Calu3 (cell line): ENCODE measurements at regions not wholly inside any gene's neighbourhood (a gene's known extent, or its start where the extent isn't known, plus 50 kb on each side); places are given as distances from the start of the nearest gene placed in this dataset.

ENCODE experiments used
- BruUV-seq: library from RNA; stranded (reverse); fragments of 400-500 nt; replicated peaks from 2 replicates; lab custom pipeline; 2021; lab: Mats Ljungman, UMichigan
- CTCF ChIA-PET: fragments of 300-600 bp; sonication (Branson Sonifier 250); formaldehyde crosslinking; loops from one replicate; lab custom pipeline; 2022; ENCODE audit warnings: antibody characterized with exemption; lab: Charles Lee
- DNase-seq: peaks from one replicate; pipeline ENCODE4 v3.0.0; 2022
- H3K27ac Mint-ChIP-seq: one replicate; pipeline ENCODE4 v1.8.0; 2022; ENCODE audit warnings: mixed read lengths; ENCODE audit not compliant: unreplicated experiment
- H3K27me3 Mint-ChIP-seq: one replicate; pipeline ENCODE4 v1.8.0; 2022; ENCODE audit warnings: mixed read lengths; ENCODE audit not compliant: unreplicated experiment
- H3K36me3 Mint-ChIP-seq: one replicate; pipeline ENCODE4 v1.8.0; 2022; ENCODE audit warnings: mild to moderate bottlenecking, moderate library complexity, mixed read lengths; ENCODE audit not compliant: insufficient read depth, unreplicated experiment
- H3K4me1 Mint-ChIP-seq: one replicate; pipeline ENCODE4 v1.8.0; 2022; ENCODE audit warnings: mild to moderate bottlenecking, low read depth, mixed read lengths; ENCODE audit not compliant: unreplicated experiment
- H3K4me3 Mint-ChIP-seq: one replicate; pipeline ENCODE4 v1.8.0; 2022; ENCODE audit warnings: mild to moderate bottlenecking, low read depth, moderate library complexity, mixed read lengths; ENCODE audit not compliant: unreplicated experiment
- H3K9me3 Mint-ChIP-seq: one replicate; pipeline ENCODE4 v1.8.0; 2022; ENCODE audit warnings: low read depth, mixed read lengths; ENCODE audit not compliant: unreplicated experiment
- intact Hi-C: fragments of 100-400 bp; cut with micrococcal nuclease; formaldehyde crosslinking; loops from one replicate; pipeline ENCODE4 v1.10.0; 2022; ENCODE audit not compliant: unreplicated experiment
- TF ChIP-seq, protein P1 (sequence below): fragments of 200-600 bp; IDR thresholded peaks from one replicate; pipeline ENCODE4 v1.8.0; 2022; ENCODE audit warnings: antibody characterized with exemption; ENCODE audit not compliant: unreplicated experiment

GRCh38 chr5:175098301-175098700, 345.7 kb downstream of the DRD1 start:
- no TSS peak for BruUV-seq
- intact Hi-C loops = no loop called here
- CTCF ChIA-PET = no interaction called here

GRCh38 chr5:175096469-175097165, 347.4 kb downstream of the DRD1 start:
- DNase-seq = no peak
- Mint-ChIP-seq H3K27ac (no peak overlapping the region), H3K27me3 (no peaks in the 10 kb centered on the region), H3K4me3 (no peak overlapping the region), H3K4me1 (no peaks in the 10 kb centered on the region), H3K36me3 (no peaks in the 10 kb centered on the region), H3K9me3 (peaks cover 3% of the 10 kb centered on the region)
- CTCF ChIA-PET = no interaction called here
- intact Hi-C loops = no loop called here
- TF ChIP-seq, protein P1, sequence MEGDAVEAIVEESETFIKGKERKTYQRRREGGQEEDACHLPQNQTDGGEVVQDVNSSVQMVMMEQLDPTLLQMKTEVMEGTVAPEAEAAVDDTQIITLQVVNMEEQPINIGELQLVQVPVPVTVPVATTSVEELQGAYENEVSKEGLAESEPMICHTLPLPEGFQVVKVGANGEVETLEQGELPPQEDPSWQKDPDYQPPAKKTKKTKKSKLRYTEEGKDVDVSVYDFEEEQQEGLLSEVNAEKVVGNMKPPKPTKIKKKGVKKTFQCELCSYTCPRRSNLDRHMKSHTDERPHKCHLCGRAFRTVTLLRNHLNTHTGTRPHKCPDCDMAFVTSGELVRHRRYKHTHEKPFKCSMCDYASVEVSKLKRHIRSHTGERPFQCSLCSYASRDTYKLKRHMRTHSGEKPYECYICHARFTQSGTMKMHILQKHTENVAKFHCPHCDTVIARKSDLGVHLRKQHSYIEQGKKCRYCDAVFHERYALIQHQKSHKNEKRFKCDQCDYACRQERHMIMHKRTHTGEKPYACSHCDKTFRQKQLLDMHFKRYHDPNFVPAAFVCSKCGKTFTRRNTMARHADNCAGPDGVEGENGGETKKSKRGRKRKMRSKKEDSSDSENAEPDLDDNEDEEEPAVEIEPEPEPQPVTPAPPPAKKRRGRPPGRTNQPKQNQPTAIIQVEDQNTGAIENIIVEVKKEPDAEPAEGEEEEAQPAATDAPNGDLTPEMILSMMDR = no peak
- no TSS peak for BruUV-seq

More at GRCh38 chr5:175098301-175098700, 345.7 kb downstream of the DRD1 start:
- TF ChIP-seq, protein P1 = no peak
- Mint-ChIP-seq H3K9me3 (peaks cover 4% of the 10 kb centered on the region), H3K36me3 (no peaks in the 10 kb centered on the region), H3K4me1 (no peaks in the 10 kb centered on the region), H3K4me3 (no peak overlapping the region), H3K27ac (no peak overlapping the region), H3K27me3 (no peaks in the 10 kb centered on the region)
- DNase-seq = no peak

GRCh38 chr5:175094461-175094860, 349.5 kb downstream of the DRD1 start:
- Mint-ChIP-seq H3K27ac (no peak overlapping the region), H3K4me1 (no peaks in the 10 kb centered on the region), H3K36me3 (no peaks in the 10 kb centered on the region), H3K9me3 (peaks cover 9% of the 10 kb centered on the region), H3K4me3 (no peak overlapping the region), H3K27me3 (no peaks in the 10 kb centered on the region)
- no TSS peak for BruUV-seq
- CTCF ChIA-PET = no interaction called here
- TF ChIP-seq, protein P1 = no peak
- no peak for DNase-seq
- intact Hi-C loops = no loop called here

GRCh38 chr5:175092691-175093090, 351.3 kb downstream of the DRD1 start:
- Mint-ChIP-seq H3K36me3 (no peaks in the 10 kb centered on the region), H3K4me1 (no peaks in the 10 kb centered on the region), H3K27me3 (no peaks in the 10 kb centered on the region), H3K9me3 (peaks cover 13% of the 10 kb centered on the region), H3K4me3 (no peak overlapping the region), H3K27ac (no peak overlapping the region)
- CTCF ChIA-PET = no interaction called here
- TF ChIP-seq, protein P1 = no peak
- no peak for DNase-seq
- intact Hi-C loops = no loop called here
- no TSS peak for BruUV-seq
